ENCODE measurements at regions not wholly inside any gene's neighbourhood (a gene's known extent, or its start where the extent isn't known, plus 50 kb on each side); places are given as distances from the start of the nearest gene placed in this dataset.

DNA sequence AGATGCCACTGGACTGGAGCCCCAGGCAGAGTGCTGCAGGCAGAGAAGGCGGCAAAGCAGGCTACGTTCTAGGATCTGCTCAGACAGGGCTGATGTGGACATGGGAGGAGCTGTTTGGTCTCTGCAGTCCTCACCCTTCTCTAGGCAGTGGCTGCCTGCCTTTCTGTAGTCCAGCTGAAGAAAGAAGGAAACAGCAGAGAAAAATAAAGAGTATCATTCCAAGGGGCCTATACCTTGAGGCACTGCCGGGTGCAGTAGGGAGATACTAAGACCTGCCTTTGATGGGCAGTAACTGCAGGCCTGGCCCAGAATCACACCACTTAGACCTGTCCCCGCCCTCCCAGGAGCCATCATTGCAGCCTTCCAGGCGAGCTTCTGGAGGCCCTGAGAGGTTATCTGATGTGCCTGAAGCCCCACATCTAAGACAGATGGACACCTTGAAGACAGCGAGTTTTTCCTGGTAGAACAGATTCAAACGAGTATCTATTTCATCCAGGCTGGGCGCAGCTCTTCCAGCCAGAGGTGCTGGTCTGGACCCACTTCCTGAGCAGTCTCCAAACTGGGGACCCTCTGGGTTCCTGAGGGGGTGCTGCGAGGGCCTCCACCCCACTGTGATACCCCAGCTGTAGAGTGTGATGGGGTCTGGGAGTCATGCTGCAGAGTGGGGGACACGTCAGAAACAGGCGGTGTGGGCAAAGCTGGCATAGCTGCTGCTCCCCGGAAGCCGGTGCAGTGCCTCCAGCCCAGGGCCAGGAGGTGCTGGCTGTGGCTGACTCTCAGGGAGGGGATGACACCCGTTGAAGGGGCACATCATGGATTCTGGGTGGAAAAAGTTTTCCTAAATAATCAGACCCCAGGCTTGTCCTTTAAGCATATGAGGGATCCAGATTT, 87.3 kb upstream of the OTOS start:
- H3K27ac ChIP-seq = no peak overlapping the region
- WGBS, 2 donors = 76 to 87% methylated on average over 9 to 14 of the region's 14 CpGs
- peaks cover 0 to 4% (median 2%) of the 10 kb centered on the region in 4 donors for H3K4me1 ChIP-seq
- peaks cover 0 to 6% (median 5%) of the 10 kb centered on the region in 4 donors for H3K9me3 ChIP-seq
- no peak overlapping the region for H3K4me3 ChIP-seq
- TF ChIP-seq, protein P1, sequence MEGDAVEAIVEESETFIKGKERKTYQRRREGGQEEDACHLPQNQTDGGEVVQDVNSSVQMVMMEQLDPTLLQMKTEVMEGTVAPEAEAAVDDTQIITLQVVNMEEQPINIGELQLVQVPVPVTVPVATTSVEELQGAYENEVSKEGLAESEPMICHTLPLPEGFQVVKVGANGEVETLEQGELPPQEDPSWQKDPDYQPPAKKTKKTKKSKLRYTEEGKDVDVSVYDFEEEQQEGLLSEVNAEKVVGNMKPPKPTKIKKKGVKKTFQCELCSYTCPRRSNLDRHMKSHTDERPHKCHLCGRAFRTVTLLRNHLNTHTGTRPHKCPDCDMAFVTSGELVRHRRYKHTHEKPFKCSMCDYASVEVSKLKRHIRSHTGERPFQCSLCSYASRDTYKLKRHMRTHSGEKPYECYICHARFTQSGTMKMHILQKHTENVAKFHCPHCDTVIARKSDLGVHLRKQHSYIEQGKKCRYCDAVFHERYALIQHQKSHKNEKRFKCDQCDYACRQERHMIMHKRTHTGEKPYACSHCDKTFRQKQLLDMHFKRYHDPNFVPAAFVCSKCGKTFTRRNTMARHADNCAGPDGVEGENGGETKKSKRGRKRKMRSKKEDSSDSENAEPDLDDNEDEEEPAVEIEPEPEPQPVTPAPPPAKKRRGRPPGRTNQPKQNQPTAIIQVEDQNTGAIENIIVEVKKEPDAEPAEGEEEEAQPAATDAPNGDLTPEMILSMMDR (IDR thresholded peaks at IDR 0.05) = no peak
- TF ChIP-seq EP300 (IDR thresholded peaks at IDR 0.05) (no peak), POLR2AphosphoS5 (IDR thresholded peaks at IDR 0.05) (no peak), POLR2A (IDR thresholded peaks at IDR 0.05) (no peak)
- H3K36me3 ChIP-seq = no peaks in the 10 kb centered on the region
- no peaks in the 10 kb centered on the region for H3K27me3 ChIP-seq
- DNase-seq (peak in 1 of 2 donors; percentile 8), ATAC-seq (ENCODE audit: low FRiP score in 2 of 2) (no peak)

- Histone ChIP-seq H3K36me3 (no peaks in the 10 kb centered on the region), H3K27ac (no peak overlapping the region), H3K9me3 (peaks cover 0 to 6% (median 5%) of the 10 kb centered on the region in 4 donors), H3K4me1 (peaks cover 3 to 17% (median 14%) of the 10 kb centered on the region in 4 donors), H3K27me3 (no peaks in the 10 kb centered on the region), H3K4me3 (no peak overlapping the region)
- no peak for ATAC-seq (ENCODE audit: low FRiP score in 2 of 2)
- WGBS, 2 donors = 97% methylated on average over 1 of the region's 1 CpG
- TF ChIP-seq, protein P1 (IDR thresholded peaks at IDR 0.05) = no peak
- no peak for TF ChIP-seq POLR2A (IDR thresholded peaks at IDR 0.05)
- TF ChIP-seq EP300 (IDR thresholded peaks at IDR 0.05) = no peak
- no peak for TF ChIP-seq POLR2AphosphoS5 (IDR thresholded peaks at IDR 0.05)
- DNase-seq = no peak
Measured at GRCh38 chr2:240229005-240229404, 88.5 kb upstream of the OTOS start.

DNA sequence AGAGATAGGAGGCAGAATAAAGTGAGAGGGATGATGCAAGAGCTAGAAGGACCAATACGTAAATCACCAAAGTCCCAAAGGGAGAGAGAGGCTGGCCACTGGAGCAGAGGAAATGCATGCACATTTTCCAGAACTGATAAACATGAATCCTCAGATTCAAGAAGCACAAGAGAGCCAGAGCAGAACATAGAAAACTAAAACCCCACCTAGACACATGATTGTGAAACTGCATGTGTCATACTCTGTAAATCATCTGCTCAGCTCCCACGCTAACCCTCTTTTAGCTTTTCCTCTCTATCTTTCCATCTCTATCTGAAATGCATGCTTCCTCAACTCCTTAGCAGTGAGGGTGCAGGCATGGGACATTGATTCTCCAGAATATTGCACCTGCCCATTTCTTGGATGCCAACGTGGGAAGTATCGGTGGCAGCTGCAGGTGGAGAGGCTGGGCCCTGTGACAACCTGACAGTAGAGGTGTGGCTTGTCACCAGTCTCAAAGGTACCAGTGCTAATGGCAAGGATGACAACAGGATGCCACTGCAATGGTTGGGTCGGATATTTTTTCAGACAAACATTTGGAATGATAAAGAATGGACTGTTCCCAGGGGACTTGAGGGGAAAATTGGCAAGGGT, 89.3 kb upstream of the OTOS start:
- Histone ChIP-seq H3K27me3 (no peaks in the 10 kb centered on the region), H3K4me3 (no peak overlapping the region), H3K36me3 (no peaks in the 10 kb centered on the region), H3K4me1 (peaks cover 3 to 21% (median 15%) of the 10 kb centered on the region in 4 donors), H3K27ac (no peak overlapping the region), H3K9me3 (peaks cover 0 to 6% (median 5%) of the 10 kb centered on the region in 4 donors)
- WGBS, 2 donors = 78 to 82% methylated on average over 5 of the region's 5 CpGs
- ATAC-seq (ENCODE audit: low FRiP score in 2 of 2) (no peak), DNase-seq (peak in 1 of 2 donors; percentile 10)
- TF ChIP-seq, protein P1 (IDR thresholded peaks at IDR 0.05) = no peak
- no peak for TF ChIP-seq EP300 (IDR thresholded peaks at IDR 0.05)
- TF ChIP-seq POLR2AphosphoS5 (IDR thresholded peaks at IDR 0.05) = no peak
- no peak for TF ChIP-seq POLR2A (IDR thresholded peaks at IDR 0.05)

- no peak for ATAC-seq (ENCODE audit: low FRiP score in 2 of 2)
Measured at GRCh38 chr2:240230291-240230931, 90.0 kb upstream of the OTOS start.

More at GRCh38 chr2:240230291-240230931, 90.0 kb upstream of the OTOS start:
- H3K27me3 ChIP-seq = no peaks in the 10 kb centered on the region
- DNase-seq = peak in 1 of 2 donors; percentile 7
- H3K4me3 ChIP-seq = no peak overlapping the region
- peaks cover 0 to 6% (median 5%) of the 10 kb centered on the region in 4 donors for H3K9me3 ChIP-seq
- H3K4me1 ChIP-seq = peaks cover 3 to 21% (median 15%) of the 10 kb centered on the region in 4 donors
- WGBS, 2 donors = 62 to 64% methylated on average over 8 to 9 of the region's 9 CpGs
- no peaks in the 10 kb centered on the region for H3K36me3 ChIP-seq
- TF ChIP-seq EP300 (IDR thresholded peaks at IDR 0.05) = no peak
- TF ChIP-seq POLR2A (IDR thresholded peaks at IDR 0.05) = no peak
- TF ChIP-seq POLR2AphosphoS5 (IDR thresholded peaks at IDR 0.05) = no peak
- TF ChIP-seq, protein P1 (IDR thresholded peaks at IDR 0.05) = no peak
- no peak overlapping the region for H3K27ac ChIP-seq
